Sigmoid colon (tissue), 6 donors: ENCODE measurements at regions not wholly inside any gene's neighbourhood (a gene's known extent, or its start where the extent isn't known, plus 50 kb on each side); places are given as distances from the start of the nearest gene placed in this dataset.
A peak's percentile ranks its signal among the peaks of the same experiment; 100 is the strongest.

Experiments used
- DNase-seq: peaks from one replicate; pipeline ENCODE4 v3.0.0-alpha.2; 2019
- H3K27ac ChIP-seq, 4 donors: fragments of 200-600 bp; sonication (generic); one replicate each; pipeline ENCODE4 v1.5.1; 2016 to 2019; ENCODE audit warnings: mild to moderate bottlenecking in 1 of 4
- H3K27me3 ChIP-seq, 3 donors: fragments of 200-600 bp; sonication (generic); one replicate each; pipeline ENCODE4 v1.5.1; 2019; ENCODE audit warnings: mild to moderate bottlenecking in 1 of 3
- H3K36me3 ChIP-seq, 4 donors: fragments of 200-600 bp; sonication (generic); one replicate each; pipeline ENCODE4 v1.5.1; 2016 to 2019
- H3K4me1 ChIP-seq, 4 donors: fragments of 200-600 bp; sonication (generic); one replicate each; pipeline ENCODE4 v1.5.1; 2017 to 2019
- H3K4me3 ChIP-seq, 4 donors: fragments of 200-600 bp; sonication (generic); one replicate each; pipeline ENCODE4 v1.5.1; 2017 to 2019; ENCODE audit warnings: mild to moderate bottlenecking in 2 of 4, moderate library complexity in 1 of 4
- H3K9me3 ChIP-seq, 4 donors: fragments of 200-600 bp in 3 of 4; sonication (generic) in 3 of 4; one replicate each; pipeline versions ENCODE4 v1.5.1 to v1.6.1; 2013 to 2019
- CTCF ChIP-seq, 4 experiments: fragments of 450-650 bp in 3 of 4; fragments of 200-600 bp in 1 of 4; IDR thresholded peaks; one replicate each; pipeline ENCODE4 v1.5.1; 2016 to 2019; ENCODE audit warnings: antibody characterized with exemption in 4 of 4, mild to moderate bottlenecking in 3 of 4, moderate library complexity in 2 of 4
- EP300 ChIP-seq, 4 donors: sonication (generic); formaldehyde crosslinking; IDR thresholded peaks; one replicate each; pipeline ENCODE4 v1.6.1; 2017; ENCODE audit warnings: antibody characterized with exemption in 4 of 4
- POLR2A ChIP-seq, 2 donors: fragments of 450-650 bp; IDR thresholded peaks; one replicate each; pipeline ENCODE4 v1.6.1; 2016; ENCODE audit warnings: antibody characterized with exemption in 2 of 2, mild to moderate bottlenecking in 2 of 2, moderate library complexity in 2 of 2
- POLR2AphosphoS5 ChIP-seq, 4 donors: sonication (generic); formaldehyde crosslinking; IDR thresholded peaks; one replicate each; pipeline ENCODE4 v1.6.1; 2017; ENCODE audit warnings: antibody characterized with exemption in 4 of 4
- WGBS, 2 donors: extraction: QIAGEN DNeasy Blood & Tissue Kit; methylation state at CpG; one replicate each; pipeline ENCODE4 v1.1.7; 2013; 5-methylcytosine and 5-hydroxymethylcytosine counted together
- intact Hi-C: fragments of 100-400 bp; cut with DNase I; formaldehyde crosslinking; loops from one replicate; pipeline ENCODE4 v1.15.1; 2023
- donor health status: healthy with polysubstance abuse.
- donor health status: healthy.

GRCh38 chr7:155881471-155882350 lies 69.4 kb upstream of the SHH start:
- 94 to 96% methylated on average over 34 of the region's 34 CpGs for WGBS, 2 donors
- intact Hi-C loops, result no loop called here
- Histone ChIP-seq H3K27me3 (no peaks in the 10 kb centered on the region), H3K27ac (no peak overlapping the region), H3K4me3 (no peak overlapping the region), H3K9me3 (no peaks in the 10 kb centered on the region), H3K4me1 (no peaks in the 10 kb centered on the region), H3K36me3 (no peaks in the 10 kb centered on the region)
- TF ChIP-seq CTCF (IDR thresholded peaks at IDR 0.05) (no peak), POLR2AphosphoS5 (IDR thresholded peaks at IDR 0.05) (no peak), EP300 (IDR thresholded peaks at IDR 0.05) (no peak), POLR2A (IDR thresholded peaks at IDR 0.05) (no peak)
- peak; percentile 53 for DNase-seq

- Histone ChIP-seq H3K27ac (no peak overlapping the region), H3K4me3 (no peak overlapping the region), H3K36me3 (no peaks in the 10 kb centered on the region), H3K9me3 (no peaks in the 10 kb centered on the region), H3K4me1 (no peaks in the 10 kb centered on the region), H3K27me3 (no peaks in the 10 kb centered on the region)
- no peak for TF ChIP-seq POLR2A (IDR thresholded peaks at IDR 0.05)
- TF ChIP-seq CTCF (IDR thresholded peaks at IDR 0.05), result no peak
- TF ChIP-seq EP300 (IDR thresholded peaks at IDR 0.05), result no peak
- no peak for TF ChIP-seq POLR2AphosphoS5 (IDR thresholded peaks at IDR 0.05)
- intact Hi-C loops, result no loop called here
- 89 to 94% methylated on average over 7 of the region's 7 CpGs for WGBS, 2 donors
- DNase-seq, result peak; percentile 14
Measured at GRCh38 chr7:155880721-155881120, 68.5 kb upstream of the SHH start.

GRCh38 chr7:155879592-155879991 lies 67.3 kb upstream of the SHH start:
- Histone ChIP-seq H3K4me3 (no peak overlapping the region), H3K9me3 (no peaks in the 10 kb centered on the region), H3K36me3 (no peaks in the 10 kb centered on the region), H3K4me1 (no peaks in the 10 kb centered on the region), H3K27ac (no peak overlapping the region), H3K27me3 (no peaks in the 10 kb centered on the region)
- intact Hi-C loops, result no loop called here
- peak; percentile 27 for DNase-seq
- 92 to 95% methylated on average over 5 of the region's 5 CpGs for WGBS, 2 donors
- no peak for TF ChIP-seq CTCF (IDR thresholded peaks at IDR 0.05)
- TF ChIP-seq EP300 (IDR thresholded peaks at IDR 0.05), result no peak
- TF ChIP-seq POLR2A (IDR thresholded peaks at IDR 0.05), result no peak
- TF ChIP-seq POLR2AphosphoS5 (IDR thresholded peaks at IDR 0.05), result no peak

DNA sequence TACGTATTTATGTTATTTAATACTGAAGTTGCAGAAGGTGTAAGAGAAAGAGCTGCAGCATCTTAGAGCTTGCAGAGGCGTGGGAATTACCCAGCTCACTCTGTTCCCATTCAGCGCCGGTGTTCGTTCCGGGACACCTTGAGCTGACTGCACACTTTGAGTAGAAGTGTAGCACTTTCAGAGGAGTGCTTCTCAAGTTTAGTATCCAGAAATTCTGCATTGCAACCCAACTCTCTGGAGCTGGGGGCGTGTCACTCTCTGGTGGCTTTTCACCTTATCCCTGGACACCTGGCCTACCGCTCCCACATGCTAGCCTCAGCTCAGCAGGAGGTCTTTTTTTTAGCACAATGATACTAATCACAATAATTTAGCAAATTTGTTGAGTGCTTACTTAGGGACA lies 66.4 kb upstream of the SHH start:
- H3K4me3 ChIP-seq, result no peak overlapping the region
- no peak for TF ChIP-seq EP300 (IDR thresholded peaks at IDR 0.05)
- TF ChIP-seq CTCF (IDR thresholded peaks at IDR 0.05), result no peak
- no peak for TF ChIP-seq POLR2A (IDR thresholded peaks at IDR 0.05)
- TF ChIP-seq POLR2AphosphoS5 (IDR thresholded peaks at IDR 0.05), result no peak
- WGBS, 2 donors, result 90 to 91% methylated on average over 8 of the region's 8 CpGs

More for the DNA sequence above, 66.4 kb upstream of the SHH start:
- H3K36me3 ChIP-seq, result no peaks in the 10 kb centered on the region
- peak; percentile 24 for DNase-seq
- no peaks in the 10 kb centered on the region for H3K4me1 ChIP-seq
- no peak overlapping the region for H3K27ac ChIP-seq
- H3K9me3 ChIP-seq, result no peaks in the 10 kb centered on the region
- H3K27me3 ChIP-seq, result no peaks in the 10 kb centered on the region
- intact Hi-C loops, result no loop called here
